GM21786 (cell line): ENCODE measurements at regions not wholly inside any gene's neighbourhood (a gene's known extent, or its start where the extent isn't known, plus 50 kb on each side); places are given as distances from the start of the nearest gene placed in this dataset.

Source experiments
- ATAC-seq: cut with Tn5 transposase; IDR thresholded peaks from one replicate; pipeline ENCODE4 v1.9.1; 2021; ENCODE audit not compliant: unreplicated experiment

GRCh38 chr12:88790231-88790630, 210.0 kb upstream of the KITLG start:
- no peak for ATAC-seq

DNA sequence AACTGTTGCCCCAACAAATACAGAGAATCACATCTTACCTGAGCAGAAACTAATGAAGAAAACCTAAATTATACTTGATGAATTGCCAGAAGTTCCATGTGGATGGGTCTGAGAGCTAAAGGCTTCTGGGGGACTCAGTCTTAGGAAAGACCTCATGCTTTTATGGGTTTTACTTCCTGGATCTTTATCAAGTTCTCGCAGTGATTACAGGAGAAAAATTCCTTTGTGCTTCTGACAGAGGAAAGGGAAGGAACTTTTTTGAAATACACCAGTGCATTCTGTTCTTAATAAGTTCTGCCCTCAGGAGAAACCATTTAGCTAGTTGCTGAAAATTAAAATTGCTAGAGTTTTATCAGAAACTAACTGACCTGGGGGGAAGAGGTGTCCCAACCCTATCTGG, 203.9 kb upstream of the KITLG start:
- ATAC-seq: no peak

GRCh38 chr12:88782351-88782750, 202.1 kb upstream of the KITLG start:
- no peak for ATAC-seq

DNA sequence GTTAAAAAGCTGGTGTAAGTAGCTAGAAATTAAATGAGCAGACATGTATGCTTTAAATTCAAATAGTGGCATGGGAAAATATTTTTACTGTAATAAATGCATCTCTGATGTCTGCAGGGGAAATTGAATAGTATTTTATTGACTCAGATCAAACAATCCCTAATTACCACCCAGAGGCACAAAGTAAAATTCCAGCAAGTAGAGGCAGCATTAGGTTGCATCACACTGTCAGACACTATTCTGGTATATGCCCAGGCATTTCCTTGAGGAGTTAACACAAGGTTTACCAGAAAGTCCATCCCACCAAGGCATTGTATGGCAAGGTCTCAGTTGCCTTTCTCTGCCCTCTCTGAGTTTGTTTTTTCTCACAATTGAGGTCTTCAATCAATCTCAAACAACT, 201.6 kb upstream of the KITLG start:
- no peak for ATAC-seq

DNA sequence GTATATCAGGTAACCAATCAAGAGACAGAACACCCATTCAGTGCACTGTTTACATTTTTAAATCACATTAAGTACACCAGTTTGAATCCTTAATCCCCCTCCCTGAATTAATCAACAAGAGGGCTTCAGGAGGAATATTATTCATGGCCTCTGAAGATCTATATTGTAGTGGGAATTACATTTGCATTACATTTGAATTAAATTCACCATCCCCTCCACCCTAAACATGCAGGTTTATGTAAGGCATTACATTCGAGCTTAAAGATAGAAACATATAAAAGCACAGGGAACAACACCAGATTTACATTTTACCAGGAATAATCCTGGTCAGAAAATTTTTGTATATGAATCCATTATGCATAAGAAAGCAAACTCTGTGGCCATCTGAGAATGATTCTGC, 197.8 kb upstream of the KITLG start:
- ATAC-seq: no peak

- ATAC-seq: no peak
Observed at GRCh38 chr12:88775742-88776151, 195.5 kb upstream of the KITLG start.

DNA sequence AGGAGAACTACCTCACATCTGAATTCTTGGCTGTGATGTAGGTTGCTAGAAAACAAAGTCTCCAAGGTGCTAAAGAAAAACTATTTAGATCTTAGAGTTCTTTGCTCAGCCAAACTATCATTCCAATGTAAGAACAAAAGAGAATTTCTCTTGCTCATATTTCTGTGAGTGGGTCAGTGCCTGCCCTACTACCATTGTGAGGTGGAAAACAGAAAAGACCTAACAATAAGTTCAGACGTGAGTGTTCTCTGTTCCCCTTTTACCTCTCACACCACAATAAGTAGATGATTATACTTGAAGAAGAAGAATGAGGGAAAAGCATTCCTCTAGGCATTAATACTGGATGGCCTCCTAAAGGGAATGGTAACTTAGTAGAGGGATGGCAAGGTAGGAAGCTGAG, 187.4 kb upstream of the KITLG start:
- no peak for ATAC-seq

GRCh38 chr12:88764781-88765480, 184.7 kb upstream of the KITLG start:
- ATAC-seq: no peak

GRCh38 chr12:88763536-88764100, 183.3 kb upstream of the KITLG start:
- ATAC-seq: no peak

DNA sequence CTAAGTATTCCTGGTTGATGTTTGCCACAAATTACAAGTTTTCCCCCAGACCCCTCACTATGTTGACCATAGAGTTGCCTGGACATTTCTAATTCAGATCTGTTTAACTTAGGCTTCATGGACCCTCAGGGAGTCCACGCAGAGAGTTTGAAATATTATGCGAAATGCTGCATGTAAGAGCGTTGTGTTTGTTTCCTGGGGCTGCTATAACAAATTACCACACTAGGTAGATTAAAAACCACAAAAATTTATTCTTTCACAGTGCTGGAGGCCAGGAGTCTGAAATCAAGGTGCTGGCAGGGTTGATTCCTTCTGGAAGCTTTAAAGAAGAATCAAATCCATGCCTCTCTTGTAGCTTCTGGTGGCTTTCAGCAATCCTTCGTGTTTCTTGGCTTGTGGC, 177.9 kb upstream of the KITLG start:
- ATAC-seq: no peak

DNA sequence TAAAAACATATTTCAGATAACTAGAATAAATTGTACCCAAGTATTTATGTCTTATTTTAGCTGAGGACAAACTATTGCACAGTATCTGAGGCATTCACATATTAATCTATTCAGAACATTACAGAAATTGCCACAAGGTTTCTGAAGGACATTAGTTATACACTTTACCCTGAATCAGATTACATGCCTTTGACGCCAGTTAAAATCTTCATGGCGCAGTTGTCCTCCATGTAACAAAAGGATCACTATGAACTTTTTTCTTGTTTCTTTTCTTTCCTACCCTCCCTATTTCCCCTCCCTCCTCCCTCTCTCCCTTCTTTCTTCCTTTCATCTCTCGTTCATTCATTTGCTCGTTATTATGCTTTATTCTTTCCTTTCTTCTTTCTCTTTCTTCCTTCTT, 176.6 kb upstream of the KITLG start:
- no peak for ATAC-seq

- ATAC-seq: no peak
Observed at GRCh38 chr12:88756153-88756552, 175.9 kb upstream of the KITLG start.

- no peak for ATAC-seq
Observed at GRCh38 chr12:88753707-88754106, 173.4 kb upstream of the KITLG start.

GRCh38 chr12:88753066-88753465, 172.8 kb upstream of the KITLG start:
- ATAC-seq: no peak

- no peak for ATAC-seq
Observed at GRCh38 chr12:88752183-88752582, 171.9 kb upstream of the KITLG start.

DNA sequence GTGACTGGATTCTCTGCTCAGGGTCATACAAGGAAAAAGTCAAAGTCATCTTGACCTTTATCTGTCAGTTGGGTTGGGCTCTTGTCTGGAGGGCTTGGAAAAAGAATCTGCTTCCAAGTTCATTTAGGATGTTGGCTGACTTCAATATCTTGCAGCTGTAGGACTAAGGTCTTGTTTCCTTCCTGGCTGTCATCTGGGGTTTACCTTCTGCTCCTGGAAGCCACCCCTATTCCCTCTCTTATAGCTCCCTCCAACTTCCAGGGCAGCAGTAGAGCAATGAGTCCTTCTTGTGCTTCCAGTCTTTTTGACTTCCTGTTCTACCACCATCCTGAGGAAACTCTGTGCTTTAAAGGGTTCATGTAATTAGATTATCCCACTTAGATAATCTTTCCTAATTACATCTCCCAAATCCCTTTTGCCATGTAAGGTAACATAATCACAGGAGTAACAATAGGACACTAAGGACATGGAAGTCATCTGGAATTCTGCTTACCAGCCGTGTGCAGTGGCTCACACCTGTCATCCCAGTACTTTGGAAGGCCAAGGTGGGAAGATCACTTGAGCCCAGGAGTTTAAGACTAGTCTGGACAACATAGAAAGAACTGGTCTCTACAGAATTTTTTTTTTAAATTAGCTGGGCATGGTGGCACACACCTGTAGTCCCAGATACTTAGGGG, 170.7 kb upstream of the KITLG start:
- ATAC-seq: no peak

GRCh38 chr12:88746386-88746785, 166.1 kb upstream of the KITLG start:
- ATAC-seq: no peak

GRCh38 chr12:88743946-88744685, 163.8 kb upstream of the KITLG start:
- ATAC-seq: no peak

DNA sequence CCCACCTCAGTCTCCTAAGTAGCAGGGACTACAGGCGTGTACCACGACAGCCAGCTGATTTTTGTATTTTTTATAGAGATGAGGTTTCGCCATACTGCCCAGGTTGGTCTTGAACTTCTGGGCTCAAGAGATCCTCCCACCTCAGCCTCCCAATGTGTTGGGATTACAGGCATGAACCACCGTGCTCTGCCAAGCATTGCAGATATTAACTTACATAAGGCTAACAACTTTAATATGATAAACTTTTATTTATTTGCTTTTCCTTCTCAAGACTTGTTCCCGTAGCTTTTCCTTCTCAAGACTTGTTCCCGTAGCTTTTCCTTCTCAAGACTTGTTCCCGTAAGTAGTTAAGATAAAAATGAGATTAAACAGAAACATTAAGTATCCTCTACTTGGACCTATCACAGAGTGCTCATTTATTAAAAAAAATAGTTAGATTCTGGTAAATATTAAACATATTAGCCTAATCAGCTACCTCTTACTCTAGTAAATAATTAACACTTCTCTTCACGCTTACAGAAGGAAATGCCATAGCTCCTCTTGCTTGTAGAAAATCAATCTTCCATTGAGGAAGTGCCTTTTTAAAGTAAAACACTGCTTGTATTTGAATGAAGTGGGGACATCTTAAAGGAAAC, 157.7 kb upstream of the KITLG start:
- no peak for ATAC-seq

GRCh38 chr12:88736031-88736430, 155.8 kb upstream of the KITLG start:
- no peak for ATAC-seq

GRCh38 chr12:88733008-88733407, 152.7 kb upstream of the KITLG start:
- ATAC-seq: no peak
